GM18499 (cell line): ENCODE measurements at regions not wholly inside any gene's neighbourhood (a gene's known extent, or its start where the extent isn't known, plus 50 kb on each side); places are given as distances from the start of the nearest gene placed in this dataset.

Source experiments
- ATAC-seq: cut with Tn5 transposase; IDR thresholded peaks from one replicate; pipeline ENCODE4 v1.9.1; 2021; ENCODE audit warnings: moderate number of reproducible peaks; ENCODE audit not compliant: insufficient read depth, unreplicated experiment

DNA sequence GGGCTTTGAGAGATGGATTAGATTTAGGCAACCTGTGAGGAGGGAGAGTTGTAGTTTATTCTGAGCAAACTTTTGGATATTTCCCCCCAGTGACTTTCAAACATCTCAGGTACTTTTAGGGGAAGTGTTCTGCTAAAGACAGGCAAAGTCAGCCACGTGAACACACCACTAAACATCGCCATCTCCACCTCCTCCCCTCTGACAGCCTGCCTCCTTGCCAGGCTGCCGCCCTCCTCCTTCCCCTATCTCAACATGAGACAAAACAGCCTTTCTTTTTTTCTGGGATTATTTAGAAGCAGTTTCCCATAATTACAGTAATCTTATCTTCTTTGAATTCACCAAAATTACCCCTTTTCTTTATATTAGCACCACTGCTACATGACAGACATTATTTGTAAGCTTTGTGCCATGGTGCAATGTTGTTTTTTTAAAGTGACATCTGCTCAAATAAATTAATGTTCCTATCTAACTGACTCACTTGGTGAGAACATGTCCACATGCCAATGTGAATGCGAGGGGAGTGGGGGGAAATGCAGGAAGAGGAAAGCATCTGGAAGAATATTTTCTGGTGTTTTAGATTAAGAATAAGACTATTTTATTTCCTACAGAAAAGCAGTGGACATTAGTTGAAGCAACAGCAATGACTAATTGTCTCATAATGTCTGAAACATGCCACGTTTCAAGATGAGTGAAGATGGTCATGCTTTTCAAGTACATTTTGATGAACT is 147.8 kb upstream of the ATP1B1 start:
- ATAC-seq = no peak

DNA sequence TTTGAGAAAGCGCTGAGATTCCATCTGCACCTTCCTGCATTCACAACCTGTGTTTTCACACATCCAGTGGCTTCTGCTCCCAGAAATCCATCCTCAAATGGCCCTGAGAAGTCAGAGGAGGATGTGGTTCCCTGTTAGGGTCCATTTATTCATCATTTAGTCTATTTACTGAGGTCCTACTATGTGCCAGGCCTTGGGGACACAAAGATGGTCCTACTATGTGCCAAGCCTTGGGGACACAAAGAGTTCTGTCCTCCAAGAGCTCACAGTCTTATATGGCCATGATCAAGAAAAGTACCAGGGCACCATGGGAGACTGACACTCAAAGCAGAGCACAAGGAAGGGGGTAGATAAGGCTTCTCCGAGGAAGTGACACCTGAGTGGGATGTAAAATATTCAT is 147.1 kb upstream of the ATP1B1 start:
- no peak for ATAC-seq

DNA sequence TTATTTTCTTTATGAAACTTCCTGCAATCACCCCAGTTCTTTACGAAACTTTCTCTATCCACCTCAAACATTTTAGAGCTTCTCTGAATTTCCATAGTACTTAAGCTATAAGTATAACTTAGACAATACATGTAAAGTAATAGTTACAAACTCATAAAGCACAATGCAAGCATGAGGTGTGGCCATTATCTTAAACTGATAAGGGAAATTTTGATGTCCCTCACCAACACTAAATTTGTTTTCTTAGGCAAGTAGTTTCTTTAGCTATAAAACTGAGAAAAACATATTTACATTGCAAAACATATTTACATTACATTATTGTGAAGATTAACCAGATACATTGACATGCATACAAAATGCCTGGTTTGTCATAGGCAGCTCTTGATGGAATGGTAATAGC is 146.4 kb upstream of the ATP1B1 start:
- ATAC-seq = no peak

DNA sequence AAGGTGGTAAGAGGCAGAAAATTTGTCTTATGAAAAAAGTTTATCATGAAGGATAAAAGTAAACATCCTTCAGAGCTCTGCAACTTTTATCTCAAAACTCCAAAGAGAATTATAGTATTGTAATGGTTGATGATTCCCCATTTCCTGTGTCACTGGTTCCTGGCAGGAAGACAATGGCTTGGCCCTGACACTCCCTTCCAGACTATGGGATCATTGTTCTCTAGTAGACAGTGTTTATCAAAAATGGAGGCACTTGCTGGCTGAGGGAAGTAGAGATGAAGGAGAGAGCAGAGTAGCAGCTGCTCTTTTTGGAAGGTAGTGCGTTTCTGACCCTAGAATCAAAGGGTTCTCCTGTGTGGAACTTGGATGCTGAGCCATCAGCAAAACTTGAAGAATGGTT is 145.9 kb upstream of the ATP1B1 start:
- no peak for ATAC-seq

DNA sequence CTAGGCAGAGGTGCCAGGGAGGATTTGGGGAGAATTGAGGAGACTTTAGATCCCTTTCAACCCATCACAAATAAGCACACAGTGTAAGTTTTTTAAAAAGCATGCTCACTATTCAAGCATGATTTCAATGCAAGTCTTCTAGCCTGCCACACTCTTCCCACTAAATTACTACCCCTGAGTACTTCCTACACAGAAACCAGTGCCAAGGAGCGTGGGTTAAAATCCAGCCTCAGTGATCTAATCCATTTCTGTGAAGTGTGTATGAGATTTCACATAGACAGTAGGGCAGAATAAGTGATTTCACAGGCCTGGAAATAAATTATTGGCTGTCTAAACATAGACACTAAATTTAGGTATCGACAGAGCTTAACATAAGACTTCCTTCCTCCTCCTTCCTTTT is 142.9 kb upstream of the ATP1B1 start:
- no peak for ATAC-seq

DNA sequence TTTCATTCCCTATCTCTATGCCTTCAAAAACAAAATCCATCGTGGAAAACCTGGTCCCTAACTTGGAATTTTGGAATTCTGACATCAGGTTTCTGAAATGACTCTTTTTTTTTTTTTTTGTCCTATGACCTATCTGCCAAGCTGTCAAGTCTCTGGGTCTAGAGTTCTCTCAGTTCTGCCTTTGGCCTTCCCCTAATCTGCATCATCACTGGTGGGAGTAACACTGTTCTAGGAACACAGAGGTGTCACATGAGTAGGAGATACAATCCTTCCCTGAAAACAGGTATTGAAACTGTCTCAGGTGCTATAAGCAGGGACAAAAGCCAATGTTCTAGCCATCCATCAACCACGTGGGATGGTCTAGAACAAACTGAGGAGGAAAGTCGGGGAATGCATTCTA is 142.0 kb upstream of the ATP1B1 start:
- no peak for ATAC-seq

DNA sequence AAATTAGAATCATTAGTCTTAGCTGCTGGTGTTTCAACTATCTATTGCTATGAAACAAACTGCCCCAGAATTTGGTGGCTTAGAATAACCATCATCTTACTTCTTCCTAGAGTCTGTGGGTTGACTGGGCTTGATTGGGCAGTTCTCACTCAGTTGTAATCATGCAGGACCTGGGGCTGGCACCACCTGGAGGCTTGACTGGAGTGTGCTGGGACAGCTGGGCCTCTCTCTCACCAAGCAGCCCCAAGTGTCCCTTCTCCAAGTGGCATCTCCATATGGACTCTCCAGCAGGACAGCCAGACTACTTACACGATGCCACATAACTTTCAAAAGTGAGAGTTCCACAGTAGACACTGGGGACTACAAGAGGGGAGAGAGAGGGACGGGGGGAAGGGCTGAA is 140.3 kb upstream of the ATP1B1 start:
- ATAC-seq = no peak

DNA sequence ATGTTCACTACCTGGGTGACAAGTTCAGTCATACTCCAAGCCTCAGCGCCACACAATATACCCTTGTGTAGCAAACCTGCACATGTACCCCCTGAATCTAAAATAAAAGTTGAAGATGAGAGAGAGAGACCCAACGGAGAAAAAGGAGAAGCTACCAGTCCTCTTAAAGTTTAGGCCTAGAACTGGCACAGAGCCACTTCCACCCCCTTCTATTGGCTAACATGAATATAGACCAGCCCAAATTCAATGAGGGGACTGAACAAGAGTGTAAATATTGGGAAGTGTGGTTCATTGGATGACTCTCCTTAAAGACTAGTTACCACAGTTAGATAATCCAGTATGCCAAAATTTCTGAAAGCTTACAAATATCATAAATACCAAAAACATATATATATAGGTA is 139.9 kb upstream of the ATP1B1 start:
- no peak for ATAC-seq

DNA sequence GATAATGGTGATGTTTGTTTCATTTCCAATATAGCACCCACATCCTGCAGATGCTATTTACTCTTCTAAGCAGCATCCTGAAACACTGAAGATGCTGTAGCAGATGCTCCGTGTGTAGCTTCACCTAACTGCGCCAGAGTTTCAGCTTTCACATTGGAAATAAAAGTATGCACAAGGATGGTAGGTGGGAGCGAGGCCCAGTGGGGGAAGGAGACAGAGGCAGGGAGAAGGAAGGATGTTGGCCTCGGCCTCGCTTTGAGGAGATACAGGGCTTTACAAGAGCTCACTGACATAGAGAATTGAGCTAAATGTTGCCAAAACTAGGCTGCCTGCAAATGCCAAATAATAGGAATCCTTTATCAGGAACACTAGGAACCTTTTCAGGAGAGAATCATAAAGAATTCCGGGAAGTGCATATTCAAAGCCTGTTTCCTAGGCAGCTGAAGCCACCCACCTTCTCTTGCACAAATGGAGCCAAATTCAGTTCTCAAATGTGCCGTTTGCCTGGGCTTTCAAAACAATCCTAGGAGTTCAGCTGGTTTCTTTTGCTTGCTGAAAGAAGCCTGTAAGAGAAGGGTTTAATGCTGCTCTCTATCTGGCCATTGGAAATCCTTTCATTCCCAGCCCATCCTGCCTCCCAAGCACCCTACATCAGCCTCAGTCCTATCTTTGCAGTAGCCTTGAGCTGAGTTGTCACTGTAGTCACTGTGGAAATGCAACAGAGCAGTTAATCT is 135.4 kb upstream of the ATP1B1 start:
- ATAC-seq = no peak

DNA sequence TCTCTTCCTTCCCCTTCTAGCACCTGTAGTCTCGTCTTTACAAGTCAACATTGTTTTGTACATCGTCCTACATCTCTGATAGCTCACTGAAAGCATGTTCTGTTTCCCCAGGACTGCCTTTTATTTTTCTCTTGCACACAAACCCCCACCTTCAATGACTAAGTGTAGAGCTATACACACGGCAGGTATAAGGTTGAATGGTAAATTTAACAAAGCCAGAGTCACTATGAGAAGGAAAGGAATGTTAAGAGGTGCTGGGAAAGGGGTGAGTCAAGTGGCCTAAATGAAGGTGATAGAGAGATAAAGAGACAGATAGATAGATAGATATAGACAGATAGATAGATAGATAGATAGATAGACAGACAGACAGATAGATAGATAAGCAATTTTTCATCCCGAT is 134.3 kb upstream of the ATP1B1 start:
- no peak for ATAC-seq

DNA sequence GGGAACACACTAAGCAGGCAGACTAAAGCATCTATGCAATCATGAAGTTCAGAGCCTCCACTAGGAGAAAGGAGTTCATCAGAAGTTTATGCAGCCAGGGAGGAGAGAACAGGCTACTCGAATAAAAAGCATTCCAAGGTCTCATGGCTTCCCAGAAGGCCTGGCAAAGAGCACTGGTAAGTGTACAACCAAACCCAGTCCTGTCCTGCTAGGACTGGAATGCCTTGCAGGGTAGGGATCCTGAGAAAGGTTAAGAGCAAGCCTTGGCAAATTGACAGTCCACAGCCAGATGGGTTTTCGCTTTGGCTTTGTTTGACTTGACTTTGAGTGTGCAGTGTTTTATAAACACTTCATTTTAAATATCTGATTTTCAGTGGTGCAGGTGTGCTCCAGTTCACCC is 133.6 kb upstream of the ATP1B1 start:
- no peak for ATAC-seq

DNA sequence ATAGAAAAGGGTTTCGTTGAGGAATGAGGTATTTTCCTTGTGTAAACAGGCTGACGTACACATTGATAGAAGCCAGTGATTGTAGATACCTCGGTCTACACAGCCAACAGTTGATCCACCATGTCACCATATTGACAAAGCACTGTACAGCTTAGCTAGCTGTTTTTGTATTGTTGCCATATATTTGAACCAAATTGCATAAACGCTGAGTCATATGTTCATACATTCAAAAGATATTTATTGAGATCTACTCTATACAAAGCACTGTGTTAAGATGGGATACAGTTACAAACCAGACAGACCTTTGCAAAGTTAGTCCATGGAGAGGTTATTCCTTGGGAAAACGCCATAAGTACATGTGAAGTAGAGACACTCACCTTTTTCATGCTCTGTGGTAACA is 132.4 kb upstream of the ATP1B1 start:
- ATAC-seq = no peak

DNA sequence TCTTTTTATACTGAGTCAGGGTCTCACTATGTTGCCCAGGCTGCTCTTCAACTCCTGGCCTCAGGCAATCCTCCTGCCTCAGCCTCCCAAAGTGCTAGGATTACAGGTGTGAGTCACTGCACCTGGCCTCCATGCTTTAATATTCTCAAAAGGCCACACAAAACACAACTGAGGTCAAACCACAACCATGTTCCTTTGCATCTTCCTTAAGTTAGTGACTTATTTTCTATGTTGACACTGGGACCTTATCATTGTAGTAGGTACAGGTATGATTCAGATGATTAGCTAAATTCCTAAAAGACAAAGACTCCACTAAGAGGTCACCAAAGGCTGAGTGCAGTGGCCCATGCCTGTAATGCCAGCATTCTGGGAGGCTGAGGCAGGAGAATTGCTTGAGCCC is 131.9 kb upstream of the ATP1B1 start:
- no peak for ATAC-seq

DNA sequence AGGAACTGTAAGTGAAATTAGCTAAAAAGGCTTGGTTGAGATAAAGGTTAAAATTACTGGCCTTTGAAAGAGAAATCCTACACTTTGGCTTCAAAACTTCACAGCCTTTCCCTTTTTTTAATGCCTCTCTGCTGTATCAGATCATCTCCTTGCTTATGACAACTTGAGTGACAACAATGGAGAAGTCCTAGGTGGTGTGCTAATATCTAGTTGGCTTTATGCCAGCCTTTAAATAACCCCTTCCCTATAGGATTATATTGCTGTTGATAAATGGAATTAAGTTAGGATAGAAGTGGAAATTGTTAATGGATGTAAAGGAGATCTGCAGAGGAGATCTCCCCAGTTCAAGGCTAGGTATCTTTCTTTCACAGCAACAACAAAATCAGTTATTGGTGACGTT is 130.2 kb upstream of the ATP1B1 start:
- no peak for ATAC-seq

DNA sequence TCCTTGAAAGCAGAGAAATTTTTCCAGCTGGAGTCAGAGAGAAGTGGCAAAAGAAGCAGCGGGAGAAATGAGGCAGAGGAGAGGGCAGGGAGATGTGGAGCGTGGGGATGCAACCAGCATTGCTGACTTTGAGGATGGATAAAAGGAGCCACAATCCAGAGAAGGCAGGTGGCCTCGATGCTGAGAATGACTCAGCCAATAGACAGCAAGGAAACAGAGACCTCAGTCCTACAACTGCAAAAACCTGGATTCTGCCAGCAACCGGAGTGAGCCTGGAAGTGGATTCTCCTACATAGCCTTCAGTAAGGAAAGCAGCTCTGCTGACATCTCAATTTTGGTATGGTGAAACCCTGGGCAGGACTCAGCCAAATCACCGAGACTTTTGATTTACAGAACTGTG is 128.9 kb upstream of the ATP1B1 start:
- ATAC-seq = no peak

DNA sequence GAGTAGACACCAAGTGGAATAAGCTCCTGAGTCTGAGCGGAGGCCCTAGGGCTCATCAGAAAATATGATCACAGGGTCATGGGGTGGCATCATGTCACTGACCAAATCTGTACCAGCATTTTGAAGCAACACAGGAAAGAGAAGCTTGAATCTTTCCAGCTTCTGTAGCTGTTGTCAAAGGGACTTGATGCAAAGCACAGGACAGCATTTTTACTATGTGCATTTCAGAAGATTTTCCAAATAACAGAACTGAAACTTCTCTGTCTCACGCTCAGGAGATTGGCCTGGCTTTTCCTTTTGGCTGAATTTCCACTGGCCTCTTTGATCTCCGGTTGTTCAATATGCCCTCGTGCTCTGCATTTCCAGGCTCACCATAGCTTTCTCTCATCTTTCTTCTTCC is 127.2 kb upstream of the ATP1B1 start:
- no peak for ATAC-seq

DNA sequence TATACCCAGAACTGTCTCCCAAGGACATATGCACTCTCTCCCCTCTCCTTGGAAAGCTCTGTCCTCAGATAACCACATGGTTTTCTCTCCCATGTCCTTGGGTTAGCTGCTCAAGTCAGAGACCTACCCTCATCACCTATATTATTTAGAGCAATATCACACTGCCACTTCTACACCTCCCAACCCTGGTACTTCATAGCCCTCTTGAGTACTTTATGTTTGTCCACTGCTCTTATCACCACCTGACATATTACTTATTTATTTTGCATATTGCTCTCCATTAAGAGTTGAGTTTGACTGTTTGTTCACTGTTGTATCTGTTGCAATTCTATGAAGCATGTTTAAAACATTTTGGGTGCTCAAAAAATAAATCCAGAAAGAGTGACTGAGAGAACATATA is 126.3 kb upstream of the ATP1B1 start:
- no peak for ATAC-seq

DNA sequence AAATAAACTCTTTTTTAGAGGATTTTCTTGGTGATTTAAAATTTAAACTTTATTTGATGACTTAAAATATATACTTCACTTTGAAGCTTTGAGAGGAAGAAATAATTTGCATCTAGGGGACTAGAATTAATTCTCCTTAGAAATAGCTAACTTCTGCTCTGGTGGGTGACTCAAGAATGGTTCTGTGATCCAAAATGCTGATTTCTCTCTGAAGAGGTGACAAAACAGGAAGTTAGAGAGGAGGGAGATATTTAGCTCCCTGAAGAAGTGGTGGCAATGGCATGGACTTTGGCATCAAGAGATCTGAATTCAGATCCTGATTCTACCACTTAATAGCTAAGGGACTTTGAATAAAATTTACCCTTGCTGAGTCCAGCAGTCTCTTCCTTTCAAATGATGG is 125.8 kb upstream of the ATP1B1 start:
- no peak for ATAC-seq

DNA sequence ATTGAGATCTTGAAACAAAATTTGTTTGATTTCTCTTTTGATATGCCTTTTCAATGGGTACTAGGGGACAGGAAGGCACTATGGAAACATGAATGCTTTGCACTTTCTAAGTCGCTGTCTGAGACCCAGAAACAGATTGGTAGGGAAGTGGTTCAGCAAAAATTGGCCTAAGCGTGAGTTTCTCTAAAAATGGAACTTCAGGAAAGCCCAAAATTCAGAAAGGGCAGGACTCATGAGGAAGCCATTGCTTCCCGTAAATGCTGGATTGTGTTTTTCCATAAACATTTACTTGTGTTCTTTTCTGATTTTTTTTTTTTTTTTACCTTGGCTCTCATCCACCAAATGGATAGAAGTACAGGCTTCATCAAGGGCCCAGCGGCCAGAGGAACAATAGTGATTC is 123.7 kb upstream of the ATP1B1 start:
- no peak for ATAC-seq

DNA sequence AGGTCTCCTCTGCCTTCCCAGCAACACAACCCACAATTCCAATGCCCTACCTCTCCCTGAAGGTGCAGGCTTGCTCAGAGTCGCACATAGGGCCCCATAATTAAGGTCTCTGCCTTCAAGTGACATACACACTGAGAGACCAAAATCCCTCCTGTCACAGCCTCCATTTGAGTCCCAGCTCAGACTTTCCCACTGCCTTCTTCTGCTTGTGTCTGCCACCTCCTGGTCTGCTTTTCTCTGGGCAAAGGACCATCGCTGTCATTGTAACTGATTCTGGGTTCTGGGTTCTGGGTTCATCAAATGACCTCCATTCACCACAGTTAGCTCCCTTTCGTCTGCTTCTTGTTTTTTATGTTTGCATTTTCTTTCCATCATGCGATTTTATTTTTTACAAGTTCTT is 119.2 kb upstream of the ATP1B1 start:
- no peak for ATAC-seq

DNA sequence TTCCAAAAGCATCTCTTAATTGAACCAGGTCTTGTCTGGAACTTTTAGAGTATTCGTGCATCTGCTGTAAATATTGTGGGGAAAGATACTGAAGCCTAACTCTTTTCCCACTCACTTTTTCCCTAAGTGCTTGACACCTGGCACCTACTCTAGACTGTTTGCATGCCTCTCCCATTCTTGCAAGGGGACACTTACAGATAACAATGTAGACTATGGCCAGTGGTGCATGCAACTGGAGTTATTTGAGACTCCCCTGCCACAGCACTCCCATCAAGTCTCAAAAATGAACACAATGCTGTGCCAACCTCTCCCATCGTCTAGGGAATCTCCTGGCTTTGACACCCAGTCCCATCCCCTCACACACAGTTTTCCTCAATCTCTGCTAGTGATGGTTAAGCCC is 118.6 kb upstream of the ATP1B1 start:
- no peak for ATAC-seq

DNA sequence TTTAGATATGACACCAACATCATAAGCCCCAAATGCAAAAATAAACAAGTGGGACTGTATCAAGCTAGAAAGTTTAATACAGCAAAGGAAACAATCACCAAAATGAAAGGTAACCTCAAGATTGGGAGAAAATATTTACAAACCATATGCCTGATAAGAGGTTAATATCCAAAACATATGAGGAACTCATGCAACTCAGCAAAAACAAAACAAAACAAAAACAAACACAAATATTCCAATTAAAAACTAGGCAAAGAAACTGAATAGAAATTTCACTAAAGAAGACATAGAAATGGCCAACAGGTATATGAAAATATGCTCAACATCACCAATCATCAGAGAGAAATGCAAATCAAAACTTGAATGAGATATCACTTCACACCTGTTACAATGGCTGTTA is 116.5 kb upstream of the ATP1B1 start:
- ATAC-seq = no peak
